ENCODE measurements at regions not wholly inside any gene's neighbourhood (a gene's known extent, or its start where the extent isn't known, plus 50 kb on each side); places are given as distances from the start of the nearest gene placed in this dataset.

DNA sequence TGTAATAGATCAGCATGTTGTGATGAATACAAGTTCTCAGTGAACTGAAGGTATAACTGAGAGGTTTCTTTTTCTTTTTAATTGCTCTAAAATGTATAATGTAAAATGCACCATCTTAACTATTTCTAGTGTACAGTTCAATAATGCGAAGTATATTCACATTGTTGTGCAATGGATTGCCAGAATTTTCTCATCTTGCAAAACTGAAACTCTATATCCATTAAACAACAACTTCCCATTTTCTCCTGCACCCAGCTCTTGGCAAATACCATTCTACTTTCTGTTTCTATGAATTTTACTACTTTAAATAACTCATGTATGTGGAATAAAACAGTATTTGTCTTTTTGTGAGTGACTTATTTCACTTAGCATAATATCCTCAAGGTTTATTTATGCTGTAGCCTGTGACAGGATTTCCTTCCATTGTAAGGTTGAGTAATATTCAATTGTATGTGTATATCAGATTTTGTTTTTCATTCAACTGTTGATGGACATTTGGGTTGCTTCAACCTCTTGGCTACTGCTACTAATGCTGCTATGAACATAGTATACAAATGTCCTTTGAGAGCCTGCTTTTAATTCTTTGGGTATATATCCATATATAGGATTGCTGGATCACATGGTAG lies 53.5 kb upstream of the NPFFR2 start:
- DNase-seq (ENCODE audit: low spot score) = no peak
- TF ChIP-seq, protein P1, sequence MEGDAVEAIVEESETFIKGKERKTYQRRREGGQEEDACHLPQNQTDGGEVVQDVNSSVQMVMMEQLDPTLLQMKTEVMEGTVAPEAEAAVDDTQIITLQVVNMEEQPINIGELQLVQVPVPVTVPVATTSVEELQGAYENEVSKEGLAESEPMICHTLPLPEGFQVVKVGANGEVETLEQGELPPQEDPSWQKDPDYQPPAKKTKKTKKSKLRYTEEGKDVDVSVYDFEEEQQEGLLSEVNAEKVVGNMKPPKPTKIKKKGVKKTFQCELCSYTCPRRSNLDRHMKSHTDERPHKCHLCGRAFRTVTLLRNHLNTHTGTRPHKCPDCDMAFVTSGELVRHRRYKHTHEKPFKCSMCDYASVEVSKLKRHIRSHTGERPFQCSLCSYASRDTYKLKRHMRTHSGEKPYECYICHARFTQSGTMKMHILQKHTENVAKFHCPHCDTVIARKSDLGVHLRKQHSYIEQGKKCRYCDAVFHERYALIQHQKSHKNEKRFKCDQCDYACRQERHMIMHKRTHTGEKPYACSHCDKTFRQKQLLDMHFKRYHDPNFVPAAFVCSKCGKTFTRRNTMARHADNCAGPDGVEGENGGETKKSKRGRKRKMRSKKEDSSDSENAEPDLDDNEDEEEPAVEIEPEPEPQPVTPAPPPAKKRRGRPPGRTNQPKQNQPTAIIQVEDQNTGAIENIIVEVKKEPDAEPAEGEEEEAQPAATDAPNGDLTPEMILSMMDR (IDR thresholded peaks at IDR 0.05; ENCODE audit: extremely low read depth, insufficient read depth, missing control alignments) = no peak

DNA sequence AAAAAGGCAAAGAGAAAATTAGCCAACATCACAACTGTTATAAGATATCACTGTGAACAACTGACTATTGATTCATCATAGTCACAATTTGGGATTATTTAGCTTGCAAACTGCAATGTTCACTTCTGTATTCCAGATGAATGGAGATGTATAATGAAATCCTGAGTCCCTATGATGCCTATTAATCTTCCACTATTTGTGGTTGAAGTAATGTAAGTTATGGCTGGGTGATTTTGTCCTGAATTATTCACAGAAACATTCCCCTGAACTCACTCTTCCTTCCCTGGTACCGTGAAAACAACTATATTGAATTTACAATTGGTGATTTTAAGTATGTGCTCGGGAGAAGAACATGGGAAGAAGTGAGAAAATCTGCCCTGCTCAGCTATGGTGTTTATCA lies 50.8 kb upstream of the NPFFR2 start:
- DNase-seq (ENCODE audit: low spot score) = no peak
- in situ Hi-C loops (cut with MboI; ENCODE audit: low pct_unique_long_range_greater_than_20kb, low sequenced_read_pairs, unreplicated experiment) = no loop called here
- TF ChIP-seq, protein P1 (IDR thresholded peaks at IDR 0.05; ENCODE audit: extremely low read depth, insufficient read depth, missing control alignments) = no peak

More for the DNA sequence above, 53.5 kb upstream of the NPFFR2 start:
- in situ Hi-C loops (cut with MboI; ENCODE audit: low pct_unique_long_range_greater_than_20kb, low sequenced_read_pairs, unreplicated experiment) = no loop called here
